IMR-90 (cell line): ENCODE measurements at regions not wholly inside any gene's neighbourhood (a gene's known extent, or its start where the extent isn't known, plus 50 kb on each side); places are given as distances from the start of the nearest gene placed in this dataset.

ENCODE experiments used
- ATAC-seq: fragments of 200-7000 bp; cut with Tn5 transposase; 2 replicates; pipeline ENCODE4 v1.9.1; 2020; ENCODE audit warnings: low read depth, mild to moderate bottlenecking, moderate library complexity
- BruUV-seq: library from RNA; stranded (reverse); fragments of 400-500 nt; replicated peaks from 2 replicates; lab custom pipeline; 2021; lab: Mats Ljungman, UMichigan
- CTCF ChIA-PET: fragments of 300-600 bp; formaldehyde crosslinking; extraction: SDS; loops from one replicate; lab custom pipeline; 2021; ENCODE audit warnings: antibody characterized with exemption; lab: Yijun Ruan, JAX
- POLR2A ChIA-PET: fragments of 300-600 bp; sonication (Branson Sonifier 250); formaldehyde crosslinking; loops from one replicate; lab custom pipeline; 2022; ENCODE audit warnings: antibody characterized with exemption; ENCODE audit not compliant: unreplicated experiment; lab: Charles Lee
- DNase-seq: peaks from one replicate; pipeline ENCODE4 v3.0.0; 2013
- H2AFZ ChIP-seq: replicated peaks from 2 replicates; pipeline ENCODE3; 2013; ENCODE audit warnings: low read length, mild to moderate bottlenecking; ENCODE audit not compliant: poor library complexity
- H2AK5ac ChIP-seq: 2 replicates; pipeline ENCODE4 v1.6.1; 2013; ENCODE audit warnings: low read depth, low read length, inconsistent platforms
- H2AK9ac ChIP-seq: replicated peaks from 2 replicates; pipeline ENCODE3; 2013; ENCODE audit warnings: mild to moderate bottlenecking, low read depth, low read length, moderate library complexity; ENCODE audit not compliant: poor library complexity
- H2BK120ac ChIP-seq: 2 replicates; pipeline ENCODE4 v1.6.1; 2013; ENCODE audit warnings: low read depth, low read length, inconsistent platforms
- H2BK15ac ChIP-seq: 3 replicates; pipeline ENCODE4 v1.6.1; 2013; ENCODE audit warnings: low read depth, low read length, inconsistent platforms
- H2BK20ac ChIP-seq: 2 replicates; pipeline ENCODE4 v1.6.1; 2013; ENCODE audit warnings: low read depth, mild to moderate bottlenecking, inconsistent platforms, low read length, moderate library complexity
- H2BK5ac ChIP-seq: 2 replicates; pipeline ENCODE4 v1.6.1; 2013; ENCODE audit warnings: mild to moderate bottlenecking, low read depth, low read length, inconsistent platforms; ENCODE audit not compliant: poor library complexity, severe bottlenecking
- H3K14ac ChIP-seq: replicated peaks from 2 replicates; pipeline ENCODE4 v1.6.1; 2013; ENCODE audit warnings: low read depth, low read length, inconsistent platforms
- H3K18ac ChIP-seq: 2 replicates; pipeline ENCODE4 v1.6.1; 2013; ENCODE audit warnings: low read depth, low read length, control low read depth
- H3K23ac ChIP-seq: 2 replicates; pipeline ENCODE4 v1.6.1; 2013; ENCODE audit warnings: low read depth, low read length, inconsistent platforms
- H3K27ac ChIP-seq: 2 replicates; pipeline ENCODE4 v1.5.1; 2013; ENCODE audit warnings: mild to moderate bottlenecking, control low read depth, low read length; ENCODE audit not compliant: insufficient read depth
- H3K27me3 ChIP-seq: 2 replicates; pipeline ENCODE4 v1.6.1; 2013; ENCODE audit warnings: low read length; ENCODE audit not compliant: control insufficient read depth, insufficient read depth
- H3K36me3 ChIP-seq: 2 replicates; pipeline ENCODE4 v1.6.1; 2013; ENCODE audit warnings: low read length, mixed read lengths; ENCODE audit not compliant: control insufficient read depth, insufficient read depth
- H3K4ac ChIP-seq: 2 replicates; pipeline ENCODE4 v1.6.1; 2013; ENCODE audit warnings: low read depth, low read length, inconsistent platforms
- H3K4me1 ChIP-seq: 2 replicates; pipeline ENCODE4 v1.6.1; 2013; ENCODE audit warnings: low read length, mixed read lengths; ENCODE audit not compliant: control insufficient read depth, insufficient read depth
- H3K4me2 ChIP-seq: 2 replicates; pipeline ENCODE4 v1.6.1; 2013; ENCODE audit warnings: low read depth, mild to moderate bottlenecking, control low read depth, low read length, moderate library complexity
- H3K4me3 ChIP-seq: 2 replicates; pipeline ENCODE4 v1.5.1; 2013; ENCODE audit warnings: low read depth, mild to moderate bottlenecking, control low read depth, low read length, moderate library complexity; ENCODE audit not compliant: insufficient read depth
- H3K56ac ChIP-seq: 2 replicates; pipeline ENCODE4 v1.6.1; 2013; ENCODE audit warnings: low read length, inconsistent platforms; ENCODE audit not compliant: insufficient read depth; ENCODE audit errors: extremely low read depth
- H3K79me1 ChIP-seq, 2 experiments: 2 replicates each; pipeline ENCODE4 v1.6.1; 2013; ENCODE audit warnings: low read length in 2 of 2, inconsistent platforms in 1 of 2, low read depth in 1 of 2
- H3K9ac ChIP-seq: 2 replicates; pipeline ENCODE4 v1.6.1; 2013; ENCODE audit warnings: low read depth, low read length, control low read depth
- H3K9me1 ChIP-seq: 2 replicates; pipeline ENCODE4 v1.6.1; 2013; ENCODE audit warnings: low read length, inconsistent platforms; ENCODE audit not compliant: insufficient read depth
- H3K9me3 ChIP-seq: 2 replicates; pipeline ENCODE4 v1.6.1; 2013; ENCODE audit warnings: low read length; ENCODE audit not compliant: control insufficient read depth, insufficient read depth
- H4K20me1 ChIP-seq: 2 replicates; pipeline ENCODE4 v1.6.1; 2013; ENCODE audit warnings: low read length, inconsistent platforms; ENCODE audit not compliant: insufficient read depth
- H4K5ac ChIP-seq: 2 replicates; pipeline ENCODE4 v1.6.1; 2013; ENCODE audit warnings: mild to moderate bottlenecking, low read depth, low read length, control low read depth
- H4K8ac ChIP-seq, 2 experiments: 2 replicates each; pipeline ENCODE4 v1.6.1; 2013; ENCODE audit warnings: low read depth in 2 of 2, low read length in 2 of 2, control low read depth in 1 of 2, inconsistent platforms in 1 of 2
- H4K91ac ChIP-seq: 2 replicates; pipeline ENCODE4 v1.6.1; 2013; ENCODE audit warnings: low read depth, low read length, inconsistent platforms; ENCODE audit not compliant: insufficient read depth
- MAFK ChIP-seq: IDR thresholded peaks from 2 replicates; pipeline ENCODE4 v1.6.1; 2012; ENCODE audit warnings: low read depth, low read length, improper control_type of control experiment
- MXI1 ChIP-seq: IDR thresholded peaks from 2 replicates; pipeline ENCODE4 v1.6.1; 2012; ENCODE audit warnings: low read depth, mild to moderate bottlenecking, low read length, moderate library complexity, borderline replicate concordance
- WGBS, 2 experiments: methylation state at CpG; one replicate each; pipeline versions ENCODE4 v1.1.5 to v1.1.7; 2013; ENCODE audit warnings: missing lambda C conversion rate in 2 of 2; ENCODE audit not compliant: insufficient read length in 1 of 2; ENCODE audit errors: extremely low coverage in 2 of 2; 5-methylcytosine and 5-hydroxymethylcytosine counted together
- dilution Hi-C: fragments of 300-500 bp; cut with HindIII; formaldehyde crosslinking; loops from one replicate; pipeline ENCODE4 v1.14.3; 2018; ENCODE audit warnings: low sequenced_read_pairs; ENCODE audit not compliant: unreplicated experiment
- in situ Hi-C: fragments of 300-500 bp; cut with MboI; formaldehyde crosslinking; loops from 3 replicates; pipeline ENCODE4 v1.14.3; 2019; ENCODE audit warnings: low sequenced_read_pairs, inconsistent platforms, mixed read lengths
- intact Hi-C: fragments of 100-400 bp; cut with micrococcal nuclease; formaldehyde crosslinking; loops from 2 replicates; pipeline ENCODE4 v1.10.0; 2022

DNA sequence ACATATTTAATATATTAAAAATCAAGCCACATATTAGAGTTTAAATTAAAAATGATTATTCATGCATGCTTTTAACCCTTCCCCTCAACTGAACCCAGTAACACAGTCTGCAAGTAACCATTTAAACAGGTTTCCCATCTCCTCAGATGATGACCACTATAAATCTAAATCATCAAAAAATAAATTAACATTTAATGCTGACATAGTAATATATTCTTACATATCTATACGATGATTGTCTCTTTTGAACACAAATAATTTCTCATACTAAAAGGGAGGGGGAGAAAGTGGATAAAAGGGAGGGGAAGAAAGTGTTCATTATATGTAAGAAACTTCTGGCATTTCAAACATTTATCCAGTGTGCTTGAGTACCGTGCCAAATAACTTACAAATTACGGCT, 701.6 kb downstream of the MTRR start:
- H4K20me1 ChIP-seq: no peaks in the 10 kb centered on the region
- H3K18ac ChIP-seq: no peak overlapping the region
- no peaks in the 10 kb centered on the region for H3K9me1 ChIP-seq
- H3K14ac ChIP-seq: no peak overlapping the region
- H2AK5ac ChIP-seq: no peak overlapping the region
- ChIA-PET POLR2A (no interaction called here), CTCF (no interaction called here)
- DNase-seq: no peak
- H3K4me1 ChIP-seq: no peaks in the 10 kb centered on the region
- BruUV-seq: no TSS peak
- dilution Hi-C loops: no loop called here
- no peak overlapping the region for H2BK20ac ChIP-seq
- H3K4me2 ChIP-seq: no peak overlapping the region
- H2BK15ac ChIP-seq: no peak overlapping the region
- no peak overlapping the region for H3K9ac ChIP-seq
- in situ Hi-C loops: no loop called here
- H3K4ac ChIP-seq: no peak overlapping the region
- H3K27me3 ChIP-seq: no peaks in the 10 kb centered on the region
- ATAC-seq: no peak
- intact Hi-C loops: no loop called here
- H3K23ac ChIP-seq: no peak overlapping the region
- no peak overlapping the region for H2AFZ ChIP-seq
- no peaks in the 10 kb centered on the region for H3K79me1 ChIP-seq
- H3K4me3 ChIP-seq: no peak overlapping the region
- H2BK120ac ChIP-seq: no peak overlapping the region
- no peak overlapping the region for H4K5ac ChIP-seq
- peak; percentile 78 for TF ChIP-seq MAFK
- no peak for TF ChIP-seq MXI1
- no CpG with 5 or more reads among the region's 3 CpGs for WGBS, 2 experiments
- no peak overlapping the region for H2AK9ac ChIP-seq
- no peak overlapping the region for H3K56ac ChIP-seq
- H4K91ac ChIP-seq: no peak overlapping the region
- H4K8ac ChIP-seq: no peak overlapping the region
- no peaks in the 10 kb centered on the region for H3K9me3 ChIP-seq
- no peak overlapping the region for H2BK5ac ChIP-seq
- H3K27ac ChIP-seq: no peak overlapping the region
- H3K36me3 ChIP-seq: no peaks in the 10 kb centered on the region
